ENCODE measurements at regions not wholly inside any gene's neighbourhood (a gene's known extent, or its start where the extent isn't known, plus 50 kb on each side); places are given as distances from the start of the nearest gene placed in this dataset.

- Histone ChIP-seq H3K4me1 (ENCODE audit: control insufficient read depth, extremely low read depth, insufficient read depth, low read length) (no peaks in the 10 kb centered on the region), H3K79me2 (ENCODE audit: control insufficient read depth, insufficient read depth, low read length) (no peaks in the 10 kb centered on the region), H3K9me1 (replicated peaks; ENCODE audit: control insufficient read depth, extremely low read depth, insufficient read depth, low read length) (no peaks in the 10 kb centered on the region), H3K27me3 (ENCODE audit: control insufficient read depth in 2 of 2, insufficient read depth in 2 of 2, low read length in 2 of 2) (no peaks in the 10 kb centered on the region), H3K9me3 (replicated peaks; ENCODE audit: control insufficient read depth, insufficient read depth, low read length) (no peaks in the 10 kb centered on the region), H3K9ac (replicated peaks; ENCODE audit: extremely low read depth, insufficient read depth, low read length) (no peak overlapping the region), H3K4me2 (ENCODE audit: insufficient read depth, low read length) (no peak overlapping the region), H2AFZ (ENCODE audit: low read depth, low read length) (no peak overlapping the region), H3K4me3 (replicated peaks in 1 of 3; ENCODE audit: insufficient read depth in 1 of 3, low read depth in 1 of 3, low read length in 3 of 3) (no peak overlapping the region), H4K20me1 (replicated peaks; ENCODE audit: control insufficient read depth, extremely low read depth, insufficient read depth, low read length) (no peaks in the 10 kb centered on the region), H3K36me3 (ENCODE audit: control insufficient read depth in 2 of 2, extremely low read depth in 1 of 2, insufficient read depth in 2 of 2, low read length in 2 of 2) (no peaks in the 10 kb centered on the region), H3K27ac (ENCODE audit: insufficient read depth, low read depth, low read length) (no peak overlapping the region)
- dilution Hi-C loops (cut with MboI; ENCODE audit: extremely low pct_ligation_motif_present, low sequenced_read_pairs): no loop called here
- intact Hi-C loops (cut with micrococcal nuclease): no loop called here
- ChIA-PET CTCF (no interaction called here), POLR2A (no interaction called here)
- TF ChIP-seq MAX (IDR thresholded peaks at IDR 0.05; ENCODE audit: insufficient read depth, insufficient read length) (no peak), GATA2 (IDR thresholded peaks at IDR 0.05; ENCODE audit: insufficient read depth, insufficient read length, low read depth, low read length) (no peak), POLR2AphosphoS5 (IDR thresholded peaks at IDR 0.05; ENCODE audit: insufficient read depth, low read depth, low read length) (no peak), FOS (IDR thresholded peaks at IDR 0.05; ENCODE audit: borderline replicate concordance, insufficient read depth, low read length) (no peak), JUN (IDR thresholded peaks at IDR 0.05; ENCODE audit: borderline replicate concordance, insufficient read depth, insufficient read length, low read depth) (no peak), CTCF (IDR thresholded peaks at IDR 0.05; ENCODE audit: extremely low read depth in 1 of 2, insufficient read depth in 1 of 2, low read depth in 1 of 2, low read length in 2 of 2) (no peak), MYC (IDR thresholded peaks at IDR 0.05; ENCODE audit: low read depth, low read length) (no peak), POLR2A (IDR thresholded peaks at IDR 0.05; ENCODE audit: low read depth, low read length) (no peak), EZH2 (IDR thresholded peaks at IDR 0.05; ENCODE audit: borderline replicate concordance, low read depth, low read length, severe bottlenecking) (no peak)
- no TSS peak for BruUV-seq (replicated peaks)
- FAIRE-seq (no peak), DNase-seq (ENCODE audit: low read depth, low spot score) (no peak)
Observed at GRCh38 chr18:45557287-45557686, 58.0 kb upstream of the SLC14A2 start.

All from endothelial cell of umbilical vein (primary cell).